ENCODE measurements at regions not wholly inside any gene's neighbourhood (a gene's known extent, or its start where the extent isn't known, plus 50 kb on each side); places are given as distances from the start of the nearest gene placed in this dataset.
"Not testable (repeated sequence)": the region's sequence is repeated elsewhere in the genome, so short reads cannot be mapped to it uniquely, and the experiment has no call there.

GRCh38 chr22:38369132-38369531, 51.9 kb upstream of the CSNK1E start:
- TF ChIP-seq, protein P1, sequence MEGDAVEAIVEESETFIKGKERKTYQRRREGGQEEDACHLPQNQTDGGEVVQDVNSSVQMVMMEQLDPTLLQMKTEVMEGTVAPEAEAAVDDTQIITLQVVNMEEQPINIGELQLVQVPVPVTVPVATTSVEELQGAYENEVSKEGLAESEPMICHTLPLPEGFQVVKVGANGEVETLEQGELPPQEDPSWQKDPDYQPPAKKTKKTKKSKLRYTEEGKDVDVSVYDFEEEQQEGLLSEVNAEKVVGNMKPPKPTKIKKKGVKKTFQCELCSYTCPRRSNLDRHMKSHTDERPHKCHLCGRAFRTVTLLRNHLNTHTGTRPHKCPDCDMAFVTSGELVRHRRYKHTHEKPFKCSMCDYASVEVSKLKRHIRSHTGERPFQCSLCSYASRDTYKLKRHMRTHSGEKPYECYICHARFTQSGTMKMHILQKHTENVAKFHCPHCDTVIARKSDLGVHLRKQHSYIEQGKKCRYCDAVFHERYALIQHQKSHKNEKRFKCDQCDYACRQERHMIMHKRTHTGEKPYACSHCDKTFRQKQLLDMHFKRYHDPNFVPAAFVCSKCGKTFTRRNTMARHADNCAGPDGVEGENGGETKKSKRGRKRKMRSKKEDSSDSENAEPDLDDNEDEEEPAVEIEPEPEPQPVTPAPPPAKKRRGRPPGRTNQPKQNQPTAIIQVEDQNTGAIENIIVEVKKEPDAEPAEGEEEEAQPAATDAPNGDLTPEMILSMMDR (IDR thresholded peaks at IDR 0.05): not testable (repeated sequence)
- not testable (repeated sequence) for TF ChIP-seq POLR2A (IDR thresholded peaks at IDR 0.05)
